MV-4-11 (cell line): ENCODE measurements at regions not wholly inside any gene's neighbourhood (a gene's known extent, or its start where the extent isn't known, plus 50 kb on each side); places are given as distances from the start of the nearest gene placed in this dataset.
"Not testable (repeated sequence)": the region's sequence is repeated elsewhere in the genome, so short reads cannot be mapped to it uniquely, and the experiment has no call there.

ENCODE experiments used
- DNase-seq: peaks from one replicate; lab custom pipeline; 2025; lab: John Stamatoyannopoulos, UW

DNA sequence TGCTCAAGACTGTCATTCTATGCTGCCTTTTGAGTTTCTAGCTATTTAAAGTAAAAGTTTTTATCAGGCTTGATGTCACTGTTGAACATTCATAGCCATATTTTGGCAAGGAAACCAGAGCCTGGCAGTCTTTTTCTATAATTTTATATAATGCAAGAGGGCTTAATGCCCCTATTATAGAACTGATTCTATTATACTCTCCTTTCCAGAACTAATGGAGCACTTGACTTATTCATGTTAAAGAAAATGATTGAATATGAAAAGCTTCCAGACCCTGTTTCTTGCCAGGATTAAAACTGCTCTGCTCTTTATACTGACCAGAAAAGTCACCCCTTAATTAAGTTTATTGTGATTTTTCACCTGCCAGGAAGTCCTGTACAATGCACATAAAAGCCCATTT is 337.6 kb upstream of the CHRM2 start:
- no peak for DNase-seq

DNA sequence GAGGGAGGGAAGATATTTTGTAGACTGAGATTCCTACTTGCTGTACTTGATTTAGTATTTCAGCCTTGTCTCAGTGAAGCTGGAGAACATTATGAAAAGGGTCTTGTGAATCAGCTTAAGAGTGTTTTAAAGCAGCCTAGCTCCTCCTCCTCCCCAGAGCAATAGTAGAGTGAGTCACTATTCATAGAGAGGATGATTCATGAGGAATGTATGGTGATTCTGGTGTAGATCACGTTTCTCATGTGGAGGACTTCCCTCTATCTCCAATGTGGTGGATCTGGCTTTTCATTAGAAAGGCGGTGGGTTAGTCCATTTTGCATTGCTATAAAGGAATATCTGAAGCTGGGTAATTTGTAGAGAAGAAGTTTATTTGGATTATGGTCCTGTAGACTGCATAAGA is 340.1 kb upstream of the CHRM2 start:
- no peak for DNase-seq

DNA sequence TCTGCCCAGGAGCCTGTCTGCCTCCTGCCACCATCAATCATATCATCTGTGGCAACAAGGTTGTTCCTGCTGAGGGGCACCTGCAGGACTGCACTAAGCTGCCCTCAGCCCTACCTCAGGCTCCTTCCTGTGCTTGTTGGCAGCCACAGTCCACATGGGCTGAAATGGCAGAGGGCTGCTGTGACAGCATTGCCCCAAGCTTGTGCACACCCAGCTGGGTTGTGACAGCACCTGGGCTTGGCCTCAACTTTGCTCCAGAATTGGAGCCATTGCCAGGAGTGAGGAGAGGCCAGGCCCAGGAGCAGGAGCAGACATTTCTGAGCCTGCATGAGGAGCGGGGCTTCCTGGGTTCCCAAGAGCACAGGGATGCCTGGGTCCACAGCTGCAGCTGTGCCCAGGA is 340.9 kb upstream of the CHRM2 start:
- DNase-seq: no peak

DNA sequence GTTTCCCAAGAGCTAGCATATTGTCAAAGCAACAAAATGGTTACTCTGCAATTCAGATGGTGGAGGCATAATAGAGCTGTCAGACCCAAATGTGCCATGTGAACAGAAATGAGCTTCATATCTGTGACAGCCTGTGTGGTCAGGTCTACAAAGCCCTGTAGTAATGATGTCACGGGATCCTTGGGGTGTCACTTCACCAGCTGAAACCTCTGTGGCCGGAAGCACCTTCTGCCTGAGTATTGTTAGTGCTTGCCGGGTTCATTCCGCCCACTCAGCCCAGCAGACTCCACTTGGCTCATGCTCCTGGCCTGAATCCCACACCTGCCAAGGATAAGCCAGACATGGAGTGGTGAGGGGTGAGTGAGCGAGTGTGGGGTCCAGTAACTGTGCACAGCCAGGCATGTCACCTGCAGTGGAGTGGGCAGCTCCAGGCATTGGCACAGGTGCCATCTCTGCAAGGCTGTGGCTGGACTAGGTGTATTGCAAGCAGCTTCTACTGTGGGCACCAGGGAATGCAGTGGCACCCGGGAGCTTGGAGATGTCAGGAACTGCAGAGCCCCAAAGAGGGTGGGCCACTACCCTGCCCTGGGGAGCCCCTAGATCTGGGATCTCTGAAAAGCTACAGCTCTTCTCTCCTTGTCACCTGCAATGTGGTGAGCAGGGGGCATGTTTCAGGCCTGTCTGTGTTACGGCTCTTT is 341.9 kb upstream of the CHRM2 start:
- no peak for DNase-seq

DNA sequence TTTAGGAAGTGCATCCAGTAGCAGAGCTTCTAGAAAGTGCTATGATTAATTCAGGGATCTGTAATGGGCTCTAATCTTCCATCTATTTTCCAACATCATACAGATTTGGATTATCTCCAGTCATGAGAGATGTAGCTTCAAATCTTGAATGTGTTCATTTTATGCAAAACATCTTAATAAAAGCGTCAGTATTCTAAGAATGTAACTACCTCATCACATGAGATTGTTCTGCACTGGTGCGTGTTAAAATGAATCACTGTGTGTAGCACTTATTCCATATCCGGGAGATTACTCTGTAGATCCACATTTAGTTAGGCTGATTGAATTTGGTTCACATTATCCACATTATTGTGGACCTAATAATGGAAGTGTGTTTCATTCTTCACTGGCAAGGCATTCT is 344.9 kb upstream of the CHRM2 start:
- no peak for DNase-seq

DNA sequence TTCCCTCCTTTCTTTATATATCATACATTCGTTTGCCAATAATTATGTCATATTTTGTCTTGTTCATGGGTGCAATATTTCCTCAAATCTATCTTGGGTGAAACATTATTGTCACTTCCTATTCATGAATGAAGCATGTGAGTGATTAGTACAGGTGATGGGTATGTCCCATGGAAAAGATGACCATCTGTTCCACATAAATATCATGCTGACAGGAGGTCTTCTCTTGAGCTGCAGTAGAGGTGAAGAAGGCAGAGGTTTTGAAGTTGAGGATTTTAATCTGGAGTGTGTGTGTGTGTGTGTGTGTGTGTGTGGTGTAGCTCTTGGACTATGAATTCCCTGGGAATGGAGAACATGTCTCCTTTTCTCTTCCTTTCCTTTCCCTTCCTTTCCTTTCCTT is 350.5 kb upstream of the CHRM2 start:
- no peak for DNase-seq

DNA sequence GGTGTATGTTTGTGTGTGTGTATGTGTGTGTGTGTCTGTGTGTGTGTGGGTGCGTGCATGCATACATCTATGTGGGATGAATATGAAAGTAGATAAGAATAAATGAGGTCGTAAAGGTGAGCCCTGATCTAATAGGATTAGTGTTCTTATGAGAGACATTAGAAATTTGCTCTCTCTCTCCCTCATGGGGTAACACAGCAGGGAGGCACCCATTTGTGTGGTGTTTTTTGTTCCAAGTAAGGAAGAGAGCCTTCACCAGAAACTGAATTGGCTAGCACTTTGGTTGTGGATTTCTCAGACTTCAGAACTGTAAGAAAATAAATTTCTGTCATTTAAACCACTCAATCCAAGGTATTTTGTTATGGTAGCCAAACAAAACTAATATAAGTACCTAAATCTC is 353.7 kb upstream of the CHRM2 start:
- no peak for DNase-seq

DNA sequence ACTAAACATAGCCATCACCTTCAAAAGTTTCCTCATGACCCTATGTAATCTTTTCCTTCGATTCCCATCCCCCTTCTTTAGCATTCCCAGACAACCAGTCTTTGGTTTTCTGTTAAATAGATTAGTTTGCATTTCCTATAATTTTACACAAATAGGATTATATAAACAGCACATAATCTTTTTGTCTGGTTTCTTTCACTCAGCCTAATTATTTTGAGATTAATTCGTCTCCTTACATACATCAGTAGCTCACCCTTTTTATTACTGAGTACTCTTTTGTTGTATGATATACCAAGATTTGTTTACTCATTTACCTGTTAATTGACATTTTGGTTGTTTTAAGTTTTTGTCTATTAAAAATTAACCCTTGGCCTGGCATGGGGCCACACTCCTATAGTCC is 354.7 kb upstream of the CHRM2 start:
- no peak for DNase-seq

DNA sequence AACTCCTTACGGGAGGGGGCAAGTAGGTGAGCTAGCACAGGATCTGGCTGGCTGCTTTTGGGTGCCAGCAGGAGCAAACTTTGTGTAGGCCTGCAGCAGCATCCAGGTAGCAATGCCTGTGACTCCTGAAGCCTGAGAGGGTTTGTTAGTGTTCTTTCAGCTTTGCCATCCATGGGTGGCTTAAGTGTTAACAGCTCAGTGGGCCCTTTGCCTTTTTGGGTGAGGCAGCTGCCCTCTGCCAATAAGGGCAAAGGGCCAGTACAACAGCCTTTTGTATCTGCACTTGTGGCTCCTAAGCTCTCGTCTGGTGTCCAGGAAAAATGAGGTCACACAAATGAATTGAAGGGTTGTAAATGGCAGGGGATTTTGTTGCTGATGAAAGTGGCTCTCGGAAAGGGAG is 359.0 kb upstream of the CHRM2 start:
- no peak for DNase-seq

DNA sequence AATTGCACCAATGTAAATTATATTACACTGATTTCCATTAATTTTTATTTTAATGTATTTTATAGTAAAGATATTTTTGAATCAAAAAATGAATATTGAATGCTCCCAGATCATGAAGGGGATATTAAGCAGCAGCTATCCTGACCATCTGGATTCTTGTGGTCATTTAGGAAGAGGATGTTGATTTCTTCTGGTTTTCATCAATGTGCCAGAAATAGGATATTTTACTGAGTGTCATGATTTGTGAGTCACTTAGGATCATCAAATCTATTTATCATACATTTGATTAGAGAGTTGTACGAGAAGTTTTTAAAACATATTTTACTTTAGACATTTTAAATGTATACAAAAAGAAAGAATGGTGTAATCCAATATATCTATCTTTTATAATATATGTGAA is 366.3 kb upstream of the CHRM2 start:
- DNase-seq: no peak

DNA sequence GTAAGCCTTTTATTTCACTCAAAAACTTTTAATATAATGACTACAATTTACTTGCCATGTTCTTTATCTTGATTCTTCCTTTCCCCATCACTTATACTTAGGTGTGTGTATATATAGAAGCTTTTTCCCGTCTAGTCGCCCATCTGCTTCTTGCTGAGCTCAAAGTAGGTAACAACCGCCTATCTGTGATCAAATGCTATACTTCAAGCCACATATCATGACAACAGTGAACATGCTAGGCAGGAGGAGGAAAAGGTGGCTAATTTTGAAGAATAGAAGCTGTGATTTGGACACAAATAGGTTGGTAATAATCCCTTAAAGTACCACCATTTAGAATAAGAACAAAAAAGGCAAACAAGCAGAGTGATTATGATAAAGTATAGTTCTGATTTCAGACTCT is 367.3 kb upstream of the CHRM2 start:
- no peak for DNase-seq

DNA sequence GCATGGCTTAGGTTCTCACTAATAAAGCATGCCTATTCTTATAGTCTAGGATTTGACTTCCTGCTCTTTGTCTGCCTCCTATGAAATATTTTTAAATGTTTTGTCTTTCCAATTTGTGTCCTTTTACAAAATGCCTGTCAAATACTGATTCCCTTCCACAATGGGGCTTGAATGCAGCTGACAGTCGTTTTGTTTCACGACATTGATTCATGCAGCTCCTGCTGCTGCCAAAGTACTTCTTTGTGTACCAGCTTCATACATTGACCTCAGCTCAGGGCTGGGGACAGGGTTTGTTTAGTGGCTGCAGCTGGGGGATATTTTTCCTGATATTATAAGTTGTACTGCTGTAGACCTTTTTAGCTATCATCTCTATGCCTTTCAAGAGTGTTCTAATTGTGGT is 371.9 kb upstream of the CHRM2 start:
- DNase-seq: no peak

DNA sequence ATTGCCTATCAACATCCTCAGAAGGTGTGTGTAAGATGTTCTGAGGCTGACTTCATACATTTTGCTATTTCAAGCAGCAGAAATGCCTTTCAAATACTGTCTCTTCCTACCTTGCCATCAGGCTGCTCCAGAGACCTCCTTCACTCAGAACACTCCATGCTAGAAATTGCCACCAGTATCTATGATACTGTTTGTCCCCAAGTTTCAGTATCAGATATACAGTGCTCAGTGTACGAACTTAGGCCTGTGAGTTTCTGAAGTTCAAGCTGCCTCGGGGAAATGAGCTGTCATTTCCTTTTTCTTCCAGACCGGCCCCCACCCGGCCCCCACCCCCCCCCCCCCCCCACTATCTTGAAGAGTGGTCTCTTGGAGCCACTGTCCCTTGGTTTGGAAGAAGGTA is 373.4 kb upstream of the CHRM2 start:
- DNase-seq: no peak

DNA sequence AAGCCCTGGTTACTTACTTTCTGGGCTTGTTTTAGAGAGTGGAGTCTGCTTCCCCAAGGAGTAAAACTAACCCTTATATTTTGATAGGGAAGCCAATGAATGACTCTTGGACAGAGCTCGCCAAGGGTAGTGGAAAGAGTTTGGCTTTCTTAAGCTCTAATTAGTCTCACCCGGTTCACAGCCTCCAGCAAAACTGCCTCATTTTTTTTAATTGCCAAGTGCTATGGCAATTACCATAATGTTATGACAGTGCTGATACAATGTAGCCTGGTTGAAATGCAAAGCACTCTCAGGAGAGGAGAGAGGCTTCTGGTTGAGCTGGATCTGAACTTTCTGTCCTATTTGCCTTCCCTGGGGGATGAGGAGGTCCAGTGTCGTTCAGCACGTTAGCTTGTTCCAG is 376.1 kb upstream of the CHRM2 start:
- no peak for DNase-seq

DNA sequence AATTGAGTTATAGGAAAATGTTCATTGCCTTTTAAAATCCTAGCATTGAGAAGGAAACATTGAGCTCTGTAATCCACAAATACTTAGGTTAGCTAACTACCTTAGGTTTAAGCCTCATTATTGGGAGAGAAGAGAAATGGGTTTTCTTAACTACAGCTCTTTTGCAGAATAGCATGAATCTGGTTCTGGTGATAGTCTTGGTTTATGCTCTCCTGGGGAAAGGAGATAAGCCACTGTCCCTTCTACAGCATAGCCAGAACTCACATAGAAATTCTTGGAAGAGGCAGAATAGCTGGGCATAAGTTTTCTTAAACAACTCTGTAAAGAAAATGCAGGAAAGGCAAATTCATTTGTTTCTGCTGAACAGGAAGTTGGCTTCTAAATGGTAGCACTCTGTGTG is 378.6 kb upstream of the CHRM2 start:
- no peak for DNase-seq

DNA sequence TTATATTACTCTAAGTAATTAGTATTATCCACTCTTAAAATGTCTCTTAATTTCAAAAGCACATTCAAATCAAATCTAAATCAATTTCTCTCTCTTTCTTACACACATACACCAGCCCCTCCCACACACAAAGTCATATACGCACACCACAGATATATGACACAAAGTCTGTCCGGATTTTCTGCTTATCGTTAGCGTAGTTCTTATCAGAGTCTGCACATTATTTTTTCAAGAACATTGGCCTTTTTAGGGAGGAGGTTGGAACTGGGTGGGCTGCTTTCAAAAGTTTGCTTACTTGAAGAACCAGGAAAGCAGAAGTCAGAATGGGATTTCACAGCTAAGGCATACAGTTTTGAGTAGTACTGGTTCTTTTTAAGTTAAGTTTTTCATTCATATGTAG is 387.6 kb upstream of the CHRM2 start:
- DNase-seq: no peak

DNA sequence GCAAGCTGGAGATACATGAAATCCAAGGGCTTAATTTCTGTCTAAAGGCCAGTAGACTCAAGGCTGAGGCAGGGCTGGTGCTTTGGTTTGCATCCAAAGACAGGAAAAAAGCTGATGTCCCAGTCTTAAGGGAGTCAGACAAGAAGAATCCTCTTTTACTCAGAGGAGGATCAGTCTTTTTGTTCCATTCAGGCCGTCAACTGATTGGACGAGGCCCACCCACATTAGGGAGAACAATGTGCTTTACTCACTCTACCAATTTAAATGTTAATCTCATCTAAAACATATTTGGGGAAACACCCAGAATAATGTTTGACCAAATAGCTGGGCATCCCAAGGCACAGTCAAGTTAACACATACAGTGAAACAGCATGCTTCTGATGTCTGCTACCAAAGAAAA is 388.5 kb upstream of the CHRM2 start:
- no peak for DNase-seq

DNA sequence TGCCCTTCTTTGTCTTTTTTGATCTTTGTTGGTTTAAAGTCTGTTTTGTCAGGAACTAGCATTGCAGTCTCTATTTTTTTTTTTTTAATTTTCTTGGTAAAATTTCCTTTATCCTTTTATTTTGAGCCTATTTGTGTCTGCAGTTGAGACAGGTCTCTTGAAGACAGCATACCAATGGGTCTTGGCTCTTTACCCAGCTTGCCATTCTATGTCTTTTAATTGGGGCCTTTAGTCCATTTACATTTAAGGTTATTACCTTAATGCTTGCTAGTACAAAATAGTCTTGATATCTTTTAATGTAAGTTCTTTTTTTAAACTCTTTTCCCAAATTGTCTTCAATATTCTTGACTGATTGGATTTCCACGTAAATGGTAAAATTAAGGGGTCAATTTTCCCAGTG is 398.3 kb upstream of the CHRM2 start:
- DNase-seq: no peak

DNA sequence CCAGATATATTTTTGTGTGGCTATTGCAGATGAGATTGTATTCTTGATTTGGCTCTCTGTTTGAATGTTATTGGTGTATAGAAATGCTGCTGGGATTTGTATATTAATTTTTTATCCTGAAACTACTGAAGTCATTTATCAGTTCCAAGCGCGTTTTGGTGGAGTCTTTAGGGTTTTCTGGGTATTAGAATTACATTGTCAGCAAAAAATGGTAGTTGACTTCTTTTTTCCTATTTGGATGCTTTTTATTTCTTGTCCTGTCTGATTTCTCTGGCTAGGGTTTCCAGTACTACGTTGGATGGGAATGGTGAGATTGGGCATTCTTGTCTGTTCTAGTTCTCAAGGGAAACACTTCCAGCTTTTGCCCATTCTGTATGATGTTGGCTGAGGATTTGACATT is 415.5 kb upstream of the CHRM2 start:
- DNase-seq: no peak

DNA sequence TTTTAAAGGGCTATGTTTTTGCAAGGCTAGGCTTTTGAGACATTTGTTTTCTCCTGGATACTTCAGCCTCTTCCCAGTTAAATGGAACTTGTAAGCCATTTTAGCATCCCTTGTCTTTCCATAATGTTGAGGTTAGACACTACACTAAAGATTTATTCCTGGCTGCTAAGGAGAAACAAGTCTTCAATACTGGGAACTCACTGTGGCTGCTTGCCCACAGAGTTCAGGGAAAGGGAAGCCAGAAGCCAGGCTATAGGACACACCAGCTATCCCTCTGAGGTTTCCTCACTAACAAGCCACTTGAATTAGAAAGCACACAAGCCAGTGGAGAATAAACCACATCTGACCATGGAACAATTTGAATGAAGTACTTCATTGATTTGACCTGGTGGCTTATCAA is 421.7 kb upstream of the CHRM2 start:
- DNase-seq: no peak

DNA sequence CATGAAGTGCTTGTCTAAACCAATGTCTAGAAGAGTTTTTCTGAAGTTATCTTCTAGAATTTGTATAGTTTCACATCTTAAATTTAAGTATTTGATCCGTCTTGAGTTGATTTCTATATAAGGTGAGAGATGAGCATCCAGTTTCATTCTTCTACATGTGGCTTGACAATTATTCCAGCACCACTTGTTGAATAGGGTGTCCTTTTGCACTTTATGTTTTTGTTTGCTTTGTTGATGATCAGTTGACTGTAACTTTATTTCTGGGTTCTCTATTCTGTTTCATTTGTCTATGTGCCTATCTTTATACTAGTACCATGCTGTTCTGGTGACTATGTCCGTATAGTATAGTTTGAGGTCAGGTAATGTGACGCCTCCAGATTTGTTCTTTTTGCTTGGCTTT is 426.6 kb upstream of the CHRM2 start:
- no peak for DNase-seq

DNA sequence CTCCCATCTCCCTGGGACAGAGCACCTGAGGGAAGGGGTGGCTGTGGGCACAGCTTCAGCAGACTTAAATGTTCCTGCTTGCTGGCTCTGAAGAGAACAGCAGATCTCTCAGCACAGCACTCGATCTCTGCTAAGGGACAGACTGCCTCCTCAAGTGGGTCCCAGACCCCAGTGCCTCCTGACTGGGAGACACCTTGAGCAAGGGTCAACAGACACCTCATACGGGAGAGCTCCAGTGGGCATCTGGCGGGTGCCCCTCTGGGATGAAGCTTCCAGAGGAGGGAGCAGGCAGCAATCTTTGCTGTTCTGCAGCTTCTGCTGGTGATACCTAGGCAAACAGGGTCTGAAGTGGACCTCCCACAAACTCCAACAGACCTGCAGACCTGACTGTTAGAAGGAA is 436.7 kb upstream of the CHRM2 start:
- not testable (repeated sequence) for DNase-seq

DNA sequence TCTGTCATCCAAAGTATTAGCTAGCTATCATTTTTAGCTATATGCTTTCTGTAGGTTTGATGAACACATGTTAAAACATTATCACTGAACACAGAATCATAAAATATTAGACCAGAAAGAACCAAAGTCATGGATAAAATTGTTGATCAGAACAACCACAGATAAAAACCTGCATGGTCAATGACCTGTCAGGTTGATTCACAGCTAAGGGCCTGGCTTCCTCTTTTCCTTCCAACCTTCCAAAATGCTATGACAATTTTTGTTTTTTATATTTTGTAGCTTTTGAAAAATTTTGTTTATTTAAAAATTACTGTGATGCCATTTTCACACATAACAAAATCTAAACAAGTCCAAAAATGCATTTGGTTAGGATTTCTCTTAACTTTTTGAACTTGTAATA is 444.4 kb upstream of the CHRM2 start:
- no peak for DNase-seq

DNA sequence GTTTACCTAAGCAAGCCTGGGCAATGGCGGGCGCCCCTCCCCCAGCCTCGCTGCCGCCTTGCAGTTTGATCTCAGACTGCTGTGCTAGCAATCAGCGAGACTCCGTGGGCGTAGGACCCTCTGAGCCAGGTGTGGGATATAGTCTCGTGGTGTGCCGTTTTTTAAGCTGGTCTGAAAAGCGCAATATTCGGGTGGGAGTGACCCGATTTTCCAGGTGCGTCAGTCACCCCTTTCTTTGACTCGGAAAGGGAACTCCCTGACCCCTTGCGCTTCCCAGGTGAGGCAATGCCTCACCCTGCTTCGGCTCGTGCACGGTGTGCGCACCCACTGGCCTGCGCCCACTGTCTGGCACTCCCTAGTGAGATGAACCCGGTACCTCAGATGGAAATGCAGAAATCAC is 442.6 kb upstream of the MTPN start:
- DNase-seq: not testable (repeated sequence)

DNA sequence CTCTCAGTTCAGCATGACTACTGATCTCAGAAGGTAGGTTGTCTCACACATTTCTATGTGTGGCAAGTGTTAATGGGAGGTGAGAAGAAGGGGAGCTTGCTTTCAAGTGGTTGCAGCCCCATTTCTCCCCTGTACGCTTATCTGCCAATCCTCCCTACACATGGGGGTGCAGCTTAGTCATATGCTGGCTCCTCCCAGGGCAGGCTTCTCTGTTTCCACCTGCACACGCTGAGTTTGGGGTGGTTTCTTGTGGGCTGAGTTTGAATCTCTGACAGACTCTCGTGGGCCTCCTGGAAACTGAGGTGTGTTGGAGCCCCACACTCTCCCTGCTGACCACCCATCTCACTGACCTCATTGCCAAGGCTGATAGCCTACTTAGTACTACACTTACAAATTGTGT is 435.8 kb upstream of the MTPN start:
- DNase-seq: no peak
